Umbilical cord (tissue), 1 donor: ENCODE measurements at regions not wholly inside any gene's neighbourhood (a gene's known extent, or its start where the extent isn't known, plus 50 kb on each side); places are given as distances from the start of the nearest gene placed in this dataset.
"Not testable (repeated sequence)": the region's sequence is repeated elsewhere in the genome, so short reads cannot be mapped to it uniquely, and the experiment has no call there.

Experiments used
- DNase-seq: peaks from one replicate; pipeline ENCODE4 v3.0.0-alpha.2; 2015; ENCODE audit warnings: low spot score

GRCh38 chr14:106745016-106745767 is 1218.8 kb downstream of the TMEM121 start:
- not testable (repeated sequence) for DNase-seq

- DNase-seq = not testable (repeated sequence)
Observed at GRCh38 chr14:106750089-106750488, 1223.7 kb downstream of the TMEM121 start.

- not testable (repeated sequence) for DNase-seq
Observed at GRCh38 chr14:106753751-106754150, 1227.4 kb downstream of the TMEM121 start.

- DNase-seq = not testable (repeated sequence)
Observed at GRCh38 chr14:106757444-106757843, 1231.1 kb downstream of the TMEM121 start.

DNA sequence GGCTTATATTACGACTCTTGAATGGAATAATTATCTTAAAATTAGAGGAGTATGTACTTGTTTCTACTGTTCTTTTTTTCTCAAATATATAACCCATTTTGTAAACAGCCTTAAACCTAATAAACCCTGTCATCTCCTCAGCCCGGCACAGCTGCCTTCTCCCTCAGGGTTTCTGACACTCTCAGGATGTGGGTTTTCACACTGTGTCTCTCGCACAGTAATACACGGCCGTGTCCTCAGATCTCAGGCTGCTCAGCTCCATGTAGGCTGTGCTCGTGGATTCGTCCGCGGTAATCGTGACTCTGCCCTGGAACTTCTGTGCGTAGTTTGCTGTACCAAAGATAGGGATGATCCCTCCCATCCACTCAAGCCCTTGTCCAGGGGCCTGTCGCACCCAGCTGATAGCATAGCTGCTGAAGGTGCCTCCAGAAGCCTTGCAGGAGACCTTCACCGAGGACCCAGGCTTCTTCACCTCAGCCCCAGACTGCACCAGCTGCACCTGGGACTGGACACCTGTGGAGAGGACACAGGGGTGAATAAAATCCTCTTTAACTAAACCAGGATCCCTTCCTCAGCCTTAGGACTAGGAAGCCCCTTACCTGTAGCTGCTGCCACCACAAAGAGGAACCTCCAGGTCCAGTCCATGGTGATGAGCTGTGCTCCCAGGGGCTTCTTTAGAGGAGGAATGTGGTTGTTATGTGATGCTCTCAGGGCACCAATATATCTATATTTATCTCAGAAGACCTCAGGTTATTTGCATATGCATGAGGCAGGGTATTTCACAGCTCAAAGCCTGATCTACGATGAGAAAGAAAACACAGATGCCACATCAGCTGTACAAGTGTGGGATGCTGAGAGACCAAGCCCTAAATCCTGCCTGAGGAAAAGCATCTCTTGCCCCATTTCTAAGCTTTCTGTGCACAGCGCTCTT is 1235.8 kb downstream of the TMEM121 start:
- not testable (repeated sequence) for DNase-seq

DNA sequence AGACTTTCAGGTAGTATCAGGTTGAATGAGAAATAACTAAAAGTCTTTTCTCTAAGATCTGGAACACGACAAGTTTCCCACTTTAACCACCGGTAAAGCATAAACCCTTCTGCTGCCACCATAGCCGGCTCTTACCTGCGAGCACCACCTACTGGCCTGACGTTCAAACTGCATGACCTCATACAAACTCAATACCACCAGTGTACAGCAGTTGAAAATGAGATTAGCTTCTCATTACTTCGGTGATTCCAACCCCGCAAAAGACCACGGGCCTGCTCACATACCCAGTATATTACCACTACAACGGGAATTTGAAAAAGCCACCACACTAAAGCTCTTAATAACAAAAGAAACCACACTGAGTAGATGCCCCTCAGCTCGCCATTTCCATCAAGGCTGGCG is 1238.6 kb downstream of the TMEM121 start:
- DNase-seq = not testable (repeated sequence)

DNA sequence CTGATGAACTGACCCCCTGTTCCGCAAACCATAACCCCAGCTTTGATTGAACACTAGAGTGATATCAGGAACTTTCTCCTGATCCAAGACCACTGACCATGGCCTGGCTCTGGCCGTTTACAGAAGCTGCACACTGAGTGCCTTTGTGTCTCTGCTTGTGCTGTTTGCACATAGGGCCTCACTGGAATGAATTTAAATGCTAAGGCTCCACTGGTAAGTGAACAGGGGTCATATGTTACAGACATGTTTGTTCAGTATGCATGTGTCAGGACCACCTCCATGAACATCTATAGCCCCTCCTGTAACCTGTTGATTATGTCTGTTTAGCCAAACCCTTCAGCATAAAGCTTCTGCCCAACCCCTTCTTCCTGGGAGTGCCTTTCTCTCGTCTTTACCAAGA is 1239.8 kb downstream of the TMEM121 start:
- no peak for DNase-seq

DNA sequence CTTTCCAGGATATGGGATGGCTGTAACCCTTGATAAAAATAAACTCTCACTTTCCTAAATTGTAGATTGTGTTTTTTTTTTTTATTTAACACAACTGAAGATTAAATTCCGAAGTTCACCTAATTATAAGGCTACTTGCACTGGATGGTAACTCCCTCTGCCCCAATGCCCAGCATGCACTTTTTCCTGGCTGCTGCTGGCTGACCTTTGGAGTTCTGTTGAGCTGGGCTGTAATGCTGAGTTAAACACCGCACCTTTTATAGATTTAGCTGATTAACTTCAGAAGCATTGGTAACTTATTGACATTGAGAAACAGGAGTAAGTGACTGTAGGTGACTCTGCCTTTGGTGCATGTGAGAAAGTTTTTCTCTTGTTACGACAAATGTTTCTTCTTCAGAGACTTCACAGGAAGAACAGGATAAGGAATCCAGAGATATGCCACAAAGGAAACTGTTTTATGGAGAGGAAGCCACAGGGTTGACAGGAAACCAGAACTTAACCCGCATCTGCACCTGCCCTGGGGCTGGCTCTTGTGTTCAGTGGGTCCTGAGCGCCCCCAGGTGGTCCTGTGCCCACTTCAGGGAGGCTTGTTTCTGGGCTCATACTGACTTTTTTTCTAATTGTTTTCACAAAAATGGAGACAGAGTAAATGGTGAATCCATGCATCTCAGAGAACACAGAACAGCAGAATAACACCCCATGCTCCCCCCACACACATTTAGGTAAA is 1240.3 kb downstream of the TMEM121 start:
- not testable (repeated sequence) for DNase-seq

GRCh38 chr14:106768230-106768629 is 1241.8 kb downstream of the TMEM121 start:
- DNase-seq = not testable (repeated sequence)

DNA sequence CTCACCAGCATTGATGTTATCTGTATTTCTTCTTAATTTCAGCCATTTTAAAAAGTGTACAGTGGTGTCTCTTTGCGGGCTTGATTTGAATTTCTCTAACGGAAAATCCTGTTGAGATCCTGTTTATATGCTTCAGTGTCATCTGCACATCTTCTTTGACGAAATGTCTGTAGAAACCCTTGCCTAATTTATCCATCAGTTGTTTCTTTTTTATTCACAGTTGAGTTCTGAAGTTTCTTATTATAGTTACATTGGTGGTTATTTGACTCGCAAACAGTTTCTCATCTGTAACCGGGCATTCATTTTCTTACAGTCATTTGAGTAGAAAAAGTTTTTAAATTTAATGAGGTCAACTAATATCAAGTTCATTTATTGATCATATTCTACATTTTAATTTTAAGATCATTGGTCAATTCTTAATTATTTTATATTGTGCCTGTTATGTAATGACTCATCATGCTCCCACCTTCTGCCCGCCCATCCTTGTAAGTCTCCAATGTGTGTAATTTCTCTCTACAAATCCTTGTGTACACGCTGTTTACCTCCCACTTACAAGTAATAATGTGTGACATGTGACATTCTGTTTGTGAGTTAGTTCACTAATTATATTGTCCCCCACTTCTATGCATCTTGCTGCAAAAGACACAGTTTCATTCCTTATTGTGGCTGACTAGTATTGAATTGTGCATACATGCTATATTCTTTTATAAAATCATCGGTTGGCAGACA is 1242.8 kb downstream of the TMEM121 start:
- DNase-seq = not testable (repeated sequence)

GRCh38 chr14:106770158-106770672 is 1243.8 kb downstream of the TMEM121 start:
- not testable (repeated sequence) for DNase-seq

- not testable (repeated sequence) for DNase-seq
Observed at GRCh38 chr14:106774889-106775480, 1248.6 kb downstream of the TMEM121 start.

DNA sequence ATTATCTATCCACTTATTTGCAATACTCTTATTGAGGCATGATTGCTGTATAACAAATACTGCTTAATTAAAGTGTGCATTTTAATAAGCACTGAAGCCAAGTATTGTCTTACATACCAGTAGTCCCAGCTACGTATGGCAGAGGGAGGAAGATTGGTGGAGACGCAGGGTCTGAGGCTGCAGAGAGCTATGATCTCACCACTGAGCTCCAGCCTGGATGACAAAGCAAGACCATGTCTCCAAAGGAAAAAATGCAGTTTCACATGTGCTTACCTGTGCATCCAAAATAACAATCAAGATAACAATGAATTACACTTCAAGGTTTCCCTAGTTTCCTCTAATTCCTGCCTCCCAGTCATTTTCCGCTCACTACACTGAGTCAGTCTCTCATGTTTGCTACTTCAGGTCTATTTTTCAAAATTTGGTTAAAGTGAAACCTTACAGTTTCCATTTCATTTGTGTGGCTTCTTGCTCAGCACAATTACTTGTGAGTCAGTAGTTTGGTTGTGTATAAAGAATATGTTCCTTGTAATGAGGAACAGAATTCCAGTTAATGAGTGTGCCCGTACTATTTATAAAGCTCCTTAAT is 1250.1 kb downstream of the TMEM121 start:
- DNase-seq = no peak

DNA sequence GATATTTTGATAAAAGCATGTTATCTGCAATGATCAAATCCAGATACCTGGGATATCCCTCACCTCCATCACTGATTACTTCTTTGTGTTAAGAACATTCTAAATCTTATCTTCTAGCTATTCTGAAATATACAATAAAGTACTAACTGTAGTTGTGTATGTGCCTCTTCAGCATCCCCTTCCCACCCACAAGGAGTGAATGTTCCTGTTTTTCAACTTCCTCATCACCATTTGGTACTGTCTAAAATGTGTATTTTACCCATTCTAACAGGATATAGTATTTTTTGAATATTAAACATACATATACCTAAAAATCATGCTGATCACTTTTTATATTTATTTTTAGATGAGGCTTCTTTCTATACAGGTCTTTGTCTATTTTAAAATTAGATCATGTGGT is 1252.6 kb downstream of the TMEM121 start:
- DNase-seq = no peak

DNA sequence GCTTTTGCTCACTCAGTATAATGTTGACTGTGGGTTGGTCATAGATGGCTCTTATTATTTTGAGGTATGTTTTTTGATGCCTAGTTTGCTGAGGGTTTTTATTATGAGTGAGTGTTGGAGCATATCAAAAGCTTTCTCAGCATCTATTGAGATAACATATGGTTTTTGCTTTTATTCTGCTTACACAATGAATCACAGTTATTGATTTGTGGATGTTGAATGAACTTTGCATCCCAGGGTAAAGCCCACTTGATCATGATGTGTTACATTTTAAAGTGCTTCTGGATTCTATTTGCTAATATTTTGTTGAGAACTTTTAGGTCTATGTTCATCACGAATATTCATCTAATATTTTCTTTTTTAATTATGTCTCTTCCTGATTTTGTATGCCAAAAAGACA is 1260.3 kb downstream of the TMEM121 start:
- DNase-seq = no peak

GRCh38 chr14:106787626-106788025 is 1261.2 kb downstream of the TMEM121 start:
- DNase-seq = no peak

DNA sequence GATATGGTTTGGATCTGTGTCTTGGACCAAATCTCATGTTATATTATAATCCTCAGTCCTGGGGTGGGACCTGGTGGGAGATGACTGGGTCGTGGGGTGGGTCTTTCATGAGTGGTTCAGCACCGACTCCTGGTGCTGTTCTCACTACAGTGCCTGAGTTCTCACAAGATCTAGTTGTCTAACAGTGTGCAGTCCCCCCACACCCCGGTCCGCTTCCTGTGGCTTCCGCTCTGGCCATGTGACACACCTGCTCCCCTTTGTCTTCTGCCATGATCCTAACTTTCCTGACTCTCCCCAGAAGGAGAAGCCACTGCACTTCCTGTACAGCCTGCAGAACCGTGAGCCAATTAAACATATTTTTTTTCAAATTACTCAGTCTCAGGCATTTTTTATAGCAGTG is 1262.2 kb downstream of the TMEM121 start:
- DNase-seq = no peak

DNA sequence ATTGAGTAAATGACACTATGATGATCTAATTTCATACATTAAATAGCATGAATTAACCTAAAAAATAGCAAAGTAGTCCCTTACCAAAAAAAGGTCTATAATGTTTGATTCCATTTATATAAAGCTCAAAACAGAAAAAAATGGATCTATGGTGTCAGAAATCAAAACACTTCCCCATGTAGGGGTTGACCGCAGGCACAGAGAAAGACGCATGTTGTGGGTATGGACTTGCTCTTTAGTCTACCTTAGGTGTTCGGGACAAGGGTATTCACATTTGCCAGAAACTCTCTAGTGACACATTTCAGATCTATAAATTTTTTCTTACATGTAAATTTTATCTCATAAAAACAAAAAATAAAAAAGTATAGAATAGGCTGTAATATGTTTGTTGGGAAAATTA is 1262.9 kb downstream of the TMEM121 start:
- DNase-seq = no peak

DNA sequence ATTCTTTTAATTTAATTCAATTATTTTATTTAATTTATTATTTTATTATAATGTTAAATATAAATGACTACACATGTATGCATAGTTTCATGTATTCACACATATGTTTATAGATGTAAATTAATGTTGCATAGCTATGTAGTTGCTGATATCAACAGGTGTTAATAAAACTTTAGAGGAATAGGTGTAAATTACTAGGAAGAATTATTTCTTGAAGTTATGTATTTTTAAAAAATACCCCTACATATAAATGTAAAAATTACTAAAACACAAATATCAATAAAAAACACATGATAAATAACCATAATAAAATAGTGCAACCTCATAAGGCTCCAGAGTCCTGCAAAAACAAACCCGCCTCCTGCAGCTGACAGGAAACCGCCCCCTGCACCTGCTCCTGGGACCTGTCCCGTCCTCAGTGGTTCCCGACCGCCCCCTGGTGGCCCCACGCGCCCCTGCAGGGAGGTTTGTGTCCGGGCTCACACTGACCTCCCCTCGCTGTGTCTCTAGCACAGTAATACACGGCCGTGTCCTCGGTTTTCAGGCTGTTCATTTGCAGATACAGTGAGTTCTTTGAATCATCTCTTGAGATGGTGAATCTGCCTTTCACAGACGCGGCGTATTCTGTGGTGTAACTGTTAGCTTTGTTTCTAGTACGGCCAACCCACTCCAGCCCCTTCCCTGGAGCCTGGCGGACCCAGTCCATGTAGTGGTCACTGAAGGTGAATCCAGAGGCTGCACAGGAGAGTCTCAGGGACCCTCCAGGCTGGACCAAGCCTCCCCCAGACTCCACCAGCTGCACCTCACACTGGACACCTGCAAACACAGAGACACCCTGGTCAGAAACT is 1264.0 kb downstream of the TMEM121 start:
- DNase-seq = no peak
